GM23338 (cell line): ENCODE measurements at regions not wholly inside any gene's neighbourhood (a gene's known extent, or its start where the extent isn't known, plus 50 kb on each side); places are given as distances from the start of the nearest gene placed in this dataset.

ENCODE experiments used
- ATAC-seq: fragments of 200-7000 bp; cut with Tn5 transposase; 3 replicates; pipeline ENCODE4 v1.9.1; 2020
- DNase-seq: peaks from one replicate; pipeline ENCODE4 v3.0.0-alpha.2; 2015; ENCODE audit warnings: low spot score
- H2AFZ ChIP-seq: fragments of 200-600 bp; sonication (generic); 2 replicates; pipeline ENCODE4 v1.8.0; 2016; ENCODE audit warnings: antibody characterized with exemption, mild to moderate bottlenecking, moderate library complexity
- H3F3A ChIP-seq: fragments of 200-600 bp; sonication (generic); replicated peaks from 2 replicates; pipeline ENCODE4 v1.8.0; 2017; ENCODE audit warnings: antibody characterized with exemption, mixed run types, low read depth
- H3K27ac ChIP-seq: fragments of 200-600 bp; sonication (generic); 2 replicates; pipeline ENCODE4 v1.6.1; 2016; ENCODE audit warnings: low read depth
- H3K27me3 ChIP-seq: fragments of 200-600 bp; sonication (generic); 2 replicates; pipeline ENCODE4 v1.8.0; 2016; ENCODE audit warnings: mild to moderate bottlenecking, mixed run types, moderate library complexity; ENCODE audit not compliant: insufficient read depth
- H3K36me3 ChIP-seq: fragments of 200-600 bp; sonication (generic); 2 replicates; pipeline ENCODE4 v1.8.0; 2016; ENCODE audit warnings: mild to moderate bottlenecking; ENCODE audit not compliant: insufficient read depth
- H3K4me1 ChIP-seq: fragments of 200-600 bp; sonication (generic); 2 replicates; pipeline ENCODE4 v1.8.0; 2016; ENCODE audit warnings: mild to moderate bottlenecking, moderate library complexity; ENCODE audit not compliant: insufficient read depth
- H3K4me2 ChIP-seq: fragments of 200-600 bp; sonication (generic); 2 replicates; pipeline ENCODE4 v1.7.1; 2017; ENCODE audit warnings: mixed run types
- H3K4me3 ChIP-seq: fragments of 200-600 bp; sonication (generic); 2 replicates; pipeline ENCODE4 v1.6.1; 2016; ENCODE audit warnings: mixed run types
- H3K79me2 ChIP-seq: fragments of 200-600 bp; sonication (generic); replicated peaks from 2 replicates; pipeline ENCODE4 v1.8.0; 2017; ENCODE audit warnings: mild to moderate bottlenecking; ENCODE audit not compliant: insufficient read depth
- H3K9me2 ChIP-seq: fragments of 200-600 bp; sonication (generic); 2 replicates; pipeline ENCODE4 v1.8.0; 2017; ENCODE audit not compliant: insufficient read depth
- H4K20me1 ChIP-seq: fragments of 200-600 bp; sonication (generic); replicated peaks from 2 replicates; pipeline ENCODE4 v1.8.0; 2017; ENCODE audit warnings: mild to moderate bottlenecking; ENCODE audit not compliant: insufficient read depth
- H3K27ac Mint-ChIP-seq: 2 replicates; pipeline ENCODE4 v1.8.0; 2020; ENCODE audit warnings: inconsistent platforms, mild to moderate bottlenecking, moderate library complexity, mixed read lengths
- H3K27me3 Mint-ChIP-seq: 3 replicates; pipeline ENCODE4 v1.8.0; 2022; ENCODE audit warnings: low read depth, mild to moderate bottlenecking, moderate library complexity, mixed read lengths, inconsistent platforms; ENCODE audit not compliant: insufficient read depth, poor library complexity
- H3K36me3 Mint-ChIP-seq: 3 replicates; pipeline ENCODE4 v1.8.0; 2021; ENCODE audit warnings: low read depth, mild to moderate bottlenecking, inconsistent platforms, moderate library complexity, mixed read lengths
- H3K4me1 Mint-ChIP-seq: 3 replicates; pipeline ENCODE4 v1.8.0; 2020; ENCODE audit warnings: mild to moderate bottlenecking, inconsistent platforms, mixed read lengths
- H3K4me3 Mint-ChIP-seq: 3 replicates; pipeline ENCODE4 v1.8.0; 2021; ENCODE audit warnings: moderate library complexity, mild to moderate bottlenecking, inconsistent platforms, mixed read lengths
- H3K9me3 Mint-ChIP-seq: 3 replicates; pipeline ENCODE4 v1.8.0; 2020; ENCODE audit warnings: moderate library complexity, mild to moderate bottlenecking, inconsistent platforms, mixed read lengths
- CREB1 ChIP-seq: fragments of 250-450 bp; sonication (Bioruptor Pico); IDR thresholded peaks from 2 replicates; pipeline ENCODE4 v1.5.0; 2020; ENCODE audit warnings: low read depth, mild to moderate bottlenecking, moderate library complexity
- CTCF ChIP-seq, 2 experiments: fragments of 200-600 bp in 1 of 2; sonication (generic) in 1 of 2; conservative IDR thresholded peaks; 2 replicates each; pipeline versions ENCODE4 v1.5.1 to v1.6.1; 2016 to 2017; ENCODE audit warnings: antibody characterized with exemption in 2 of 2, low read depth in 2 of 2, mild to moderate bottlenecking in 2 of 2, moderate library complexity in 1 of 2
- ETS1 ChIP-seq: IDR thresholded peaks from 2 replicates; pipeline ENCODE4 v1.6.1; 2016; ENCODE audit warnings: antibody characterized with exemption
- EZH2phosphoT487 ChIP-seq: fragments of 200-600 bp; sonication (generic); IDR thresholded peaks from one replicate; pipeline ENCODE4 v1.8.1; 2018; ENCODE audit warnings: antibody characterized with exemption; ENCODE audit not compliant: unreplicated experiment
- JUNB ChIP-seq: IDR thresholded peaks from one replicate; pipeline ENCODE4 v1.6.1; 2016; ENCODE audit warnings: antibody characterized with exemption; ENCODE audit not compliant: unreplicated experiment
- POLR2AphosphoS5 ChIP-seq: IDR thresholded peaks from 2 replicates; pipeline ENCODE4 v1.6.1; 2016; ENCODE audit warnings: antibody characterized with exemption, low read depth
- REST ChIP-seq: IDR thresholded peaks from one replicate; pipeline ENCODE4 v1.6.1; 2018; ENCODE audit warnings: antibody characterized with exemption; ENCODE audit not compliant: unreplicated experiment
- STAT1 ChIP-seq: IDR thresholded peaks from one replicate; pipeline ENCODE4 v1.6.1; 2016; ENCODE audit warnings: antibody characterized with exemption; ENCODE audit not compliant: unreplicated experiment
- ZNF114 ChIP-seq: fragments of 250-450 bp; sonication (Bioruptor Pico); IDR thresholded peaks from 2 replicates; pipeline ENCODE4 v1.5.0; 2020; ENCODE audit warnings: mild to moderate bottlenecking, moderate library complexity
- ZNF331 ChIP-seq: fragments of 250-450 bp; sonication (Bioruptor Pico); IDR thresholded peaks from 2 replicates; pipeline ENCODE4 v1.5.0; 2020; ENCODE audit warnings: low read depth, mild to moderate bottlenecking, moderate library complexity
- ZNF462 ChIP-seq: fragments of 250-450 bp; sonication (Bioruptor Pico); IDR thresholded peaks from 2 replicates; pipeline ENCODE4 v1.5.0; 2020; ENCODE audit warnings: mild to moderate bottlenecking, moderate library complexity

GRCh38 chr10:26944261-26944882, 83.6 kb upstream of the ABI1 start (continued):
- TF ChIP-seq ZNF462 = no peak
- TF ChIP-seq EZH2phosphoT487 = no peak
- no peak for TF ChIP-seq CREB1

GRCh38 chr10:26939962-26940354, 79.2 kb upstream of the ABI1 start:
- Histone ChIP-seq H4K20me1 (no peaks in the 10 kb centered on the region), H2AFZ (peak overlapping the region; percentile 99)
- no peak for ATAC-seq
- no peak for TF ChIP-seq REST
- TF ChIP-seq ETS1 = no peak
- no peak for TF ChIP-seq ZNF114 (CRISPR knock-in tag)
- TF ChIP-seq CREB1 = no peak
- no peak for TF ChIP-seq ZNF331 (CRISPR knock-in tag)
- no peak for TF ChIP-seq POLR2AphosphoS5
- no peak for TF ChIP-seq STAT1
- no peak for TF ChIP-seq CTCF (conservative IDR thresholded peaks at IDR 0.05; ENCODE audit: low read depth in 2 of 2)
- TF ChIP-seq EZH2phosphoT487 = no peak
- no peak for TF ChIP-seq JUNB

More at GRCh38 chr10:26939962-26940354, 79.2 kb upstream of the ABI1 start:
- Mint-ChIP-seq H3K36me3 (no peaks in the 10 kb centered on the region), H3K27me3 (peaks cover 8% of the 10 kb centered on the region), H3K9me3 (no peaks in the 10 kb centered on the region), H3K4me3 (no peak overlapping the region), H3K4me1 (peaks cover 12% of the 10 kb centered on the region; the same call in 2 of the 3 replicates), H3K27ac (no peak overlapping the region)
- no peak for DNase-seq
- H3K27me3 ChIP-seq = no peaks in the 10 kb centered on the region
- H3K36me3 ChIP-seq = no peaks in the 10 kb centered on the region
- no peak overlapping the region for H3K27ac ChIP-seq
- H3K9me2 ChIP-seq = peaks cover 4% of the 10 kb centered on the region; the same call in 1 of the 2 replicates
- no peaks in the 10 kb centered on the region for H3K79me2 ChIP-seq
- 0 out of 2 replicates have a peak, but pooled peaks cover 7% of the 10 kb centered on the region for H3F3A ChIP-seq
- H3K4me3 ChIP-seq = no peak overlapping the region
- no peak overlapping the region for H3K4me2 ChIP-seq
- H3K4me1 ChIP-seq = no peaks in the 10 kb centered on the region
